ENCODE measurements at regions not wholly inside any gene's neighbourhood (a gene's known extent, or its start where the extent isn't known, plus 50 kb on each side); places are given as distances from the start of the nearest gene placed in this dataset.
"Not testable (repeated sequence)": the region's sequence is repeated elsewhere in the genome, so short reads cannot be mapped to it uniquely, and the experiment has no call there.

DNA sequence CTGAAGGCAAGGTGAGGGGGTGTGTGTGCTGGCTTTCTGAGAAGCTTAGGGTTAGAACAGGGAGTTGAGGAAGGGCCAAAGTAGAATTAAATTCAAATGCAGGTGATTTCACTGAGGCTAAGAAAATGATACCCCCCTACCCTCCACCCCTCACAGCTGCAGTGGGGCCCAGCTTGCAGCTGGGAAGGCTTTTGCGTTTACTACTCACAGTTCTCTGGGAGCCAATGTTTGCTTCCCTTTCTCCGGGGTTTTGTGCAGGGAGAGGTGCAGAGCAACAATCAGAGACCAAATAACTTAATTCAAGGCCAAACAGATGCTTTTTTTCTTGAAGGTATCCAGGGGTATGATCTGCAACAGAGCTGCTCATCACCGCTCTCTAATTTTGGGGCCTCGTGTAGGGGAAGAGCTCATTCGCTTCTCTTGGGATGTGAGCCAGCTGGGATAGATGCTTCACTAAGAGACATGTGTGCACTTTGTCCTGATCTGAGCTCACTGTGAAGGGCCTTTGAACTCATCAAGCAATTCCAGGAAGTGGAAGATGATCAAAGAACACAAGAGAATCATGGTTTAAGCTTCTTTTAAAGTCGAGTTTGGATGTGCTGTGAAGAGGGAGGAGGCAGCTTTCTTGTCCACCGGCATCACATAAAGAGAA lies 122.7 kb upstream of the C1GALT1C1 start:
- no peak for DNase-seq

DNA sequence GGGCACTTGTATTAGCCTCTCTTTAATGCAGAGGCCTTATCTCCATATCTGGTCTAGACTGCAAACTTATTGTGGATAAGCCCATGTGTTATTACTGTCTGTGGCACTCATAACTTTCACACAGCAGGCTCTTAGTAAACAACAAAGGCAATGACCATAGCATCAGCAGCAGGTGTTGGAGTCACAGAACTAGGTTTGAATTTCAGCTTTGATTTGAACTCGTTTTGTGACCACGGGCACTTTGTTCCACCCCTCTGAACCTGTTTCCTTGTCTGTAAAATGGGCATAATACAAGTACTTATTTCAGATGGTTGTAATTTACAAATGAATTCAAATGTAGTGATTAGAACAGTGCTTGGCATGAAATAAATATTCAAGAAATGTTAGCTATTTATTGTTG lies 121.8 kb upstream of the C1GALT1C1 start:
- DNase-seq, result no peak

DNA sequence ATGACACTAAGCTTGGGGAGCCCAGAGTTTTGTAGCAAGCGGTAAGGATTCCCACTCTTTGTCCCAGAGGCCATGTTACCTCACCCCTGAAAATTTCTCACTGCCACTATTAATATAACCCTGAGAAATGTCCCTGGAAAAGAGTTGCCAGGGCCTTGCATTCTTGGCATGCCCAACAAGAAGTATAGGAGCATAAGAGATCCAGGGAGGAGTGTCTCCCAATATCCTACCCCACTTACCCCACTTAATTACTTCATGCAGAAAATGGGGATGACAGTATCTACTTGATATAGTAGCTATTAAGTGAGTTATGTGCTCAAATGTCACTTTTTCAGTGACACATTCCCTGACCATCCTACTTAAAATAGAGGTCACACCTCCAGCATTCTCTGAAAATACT lies 120.5 kb upstream of the C1GALT1C1 start:
- no peak for DNase-seq

DNA sequence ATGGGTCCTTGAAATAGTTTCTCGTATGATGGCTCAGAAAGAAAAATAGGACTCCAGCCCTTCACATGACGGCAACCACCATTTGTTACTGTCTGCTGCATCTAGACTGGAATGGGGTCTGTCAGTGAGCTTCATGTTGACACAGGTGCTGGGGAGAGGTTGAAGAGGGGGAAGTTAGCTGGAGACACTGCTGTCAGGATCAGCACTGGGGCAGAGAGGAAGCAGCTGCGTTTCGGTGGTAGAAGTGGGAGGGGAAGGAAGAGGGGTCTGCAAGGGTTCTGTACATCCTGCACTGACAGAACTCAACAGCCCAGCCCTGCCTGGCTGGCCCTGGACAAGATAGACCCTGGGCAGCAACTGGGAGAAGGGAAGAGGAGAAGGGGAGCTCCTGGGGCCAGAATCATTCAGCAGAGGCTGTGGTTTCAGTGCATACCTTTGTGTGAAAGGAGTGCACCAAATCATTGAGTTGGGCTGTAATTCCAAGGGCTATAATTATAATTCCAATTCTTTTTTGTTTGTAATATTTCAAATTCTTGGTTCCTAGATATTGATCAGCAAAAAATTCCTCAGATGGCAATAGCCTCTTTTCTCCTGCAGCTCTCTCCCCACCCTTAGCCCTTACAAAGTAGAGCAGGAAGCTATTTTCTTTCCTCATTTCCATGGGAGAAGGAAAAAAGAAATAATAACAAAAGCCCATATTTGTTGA lies 119.4 kb upstream of the C1GALT1C1 start:
- DNase-seq, result no peak

DNA sequence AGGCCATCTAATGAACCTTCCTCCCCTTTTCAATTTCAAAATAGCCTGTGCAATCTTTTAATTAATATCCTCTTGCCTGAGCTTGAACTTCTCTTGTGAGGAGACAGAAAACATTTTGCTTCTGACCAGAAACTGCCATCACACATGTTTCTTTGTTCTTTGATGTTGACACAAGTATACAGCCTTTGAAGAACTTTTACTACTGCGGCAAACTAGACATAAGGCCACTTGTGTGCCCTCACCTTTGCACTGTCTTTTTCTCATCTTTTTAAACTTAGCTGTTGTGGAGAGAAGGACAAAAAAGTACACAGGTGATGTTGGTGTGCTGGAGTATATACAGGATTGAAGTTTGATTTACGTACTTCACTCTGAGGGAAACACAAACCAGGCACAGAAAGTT lies 116.3 kb upstream of the C1GALT1C1 start:
- DNase-seq, result no peak

DNA sequence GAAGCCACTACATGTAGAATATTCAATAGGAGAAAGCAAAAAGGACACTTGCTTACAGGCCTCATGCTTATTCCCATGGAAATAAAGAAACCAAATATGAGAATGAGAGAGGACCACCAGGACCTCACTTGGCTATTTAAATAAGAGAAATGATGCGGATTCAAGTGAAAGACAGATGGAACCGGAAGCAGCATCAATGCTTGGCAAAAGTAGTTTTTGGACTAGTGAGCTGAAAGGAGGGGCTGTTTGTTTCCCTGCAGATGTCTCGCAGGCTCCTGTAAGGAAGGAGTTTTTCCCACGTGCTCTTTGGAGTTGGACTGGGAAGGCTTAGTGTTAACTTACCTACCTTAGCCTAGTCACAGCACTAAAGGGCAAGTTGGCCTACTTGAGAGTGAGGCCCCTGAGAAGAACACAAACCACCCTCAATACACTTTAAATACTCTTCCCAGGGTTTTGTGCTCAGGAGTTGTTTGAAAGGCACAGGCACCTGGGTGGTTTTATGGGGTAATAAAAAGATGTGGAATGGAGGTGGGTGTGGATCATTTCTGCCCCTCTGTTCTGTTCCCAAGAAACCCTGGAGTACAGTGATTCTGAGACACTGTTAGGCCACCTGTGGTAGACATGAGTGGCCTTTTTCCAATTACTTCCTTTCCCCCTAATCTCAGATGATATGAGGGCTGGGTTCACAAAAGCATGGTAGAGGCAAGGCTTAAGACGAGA lies 113.3 kb upstream of the C1GALT1C1 start:
- no peak for DNase-seq

DNA sequence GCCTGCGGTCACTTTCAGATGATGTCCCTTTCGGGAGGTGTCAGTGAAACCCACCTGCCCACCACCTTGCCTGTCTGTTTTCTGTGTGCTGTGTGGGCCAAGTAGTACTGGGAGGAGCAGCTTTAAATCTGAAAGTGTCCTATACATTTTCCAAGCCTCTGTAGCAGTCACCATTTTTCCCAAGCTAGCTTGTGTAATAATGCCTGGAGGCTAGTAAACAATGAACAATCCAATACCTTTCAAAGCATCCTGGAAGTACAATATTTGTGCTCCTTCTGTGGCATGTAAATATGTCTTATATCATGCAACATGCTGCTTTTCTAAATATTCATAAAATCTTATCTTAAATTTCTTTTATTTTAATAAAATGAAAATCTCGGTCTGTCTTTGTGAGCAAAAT lies 111.6 kb upstream of the C1GALT1C1 start:
- DNase-seq, result no peak

DNA sequence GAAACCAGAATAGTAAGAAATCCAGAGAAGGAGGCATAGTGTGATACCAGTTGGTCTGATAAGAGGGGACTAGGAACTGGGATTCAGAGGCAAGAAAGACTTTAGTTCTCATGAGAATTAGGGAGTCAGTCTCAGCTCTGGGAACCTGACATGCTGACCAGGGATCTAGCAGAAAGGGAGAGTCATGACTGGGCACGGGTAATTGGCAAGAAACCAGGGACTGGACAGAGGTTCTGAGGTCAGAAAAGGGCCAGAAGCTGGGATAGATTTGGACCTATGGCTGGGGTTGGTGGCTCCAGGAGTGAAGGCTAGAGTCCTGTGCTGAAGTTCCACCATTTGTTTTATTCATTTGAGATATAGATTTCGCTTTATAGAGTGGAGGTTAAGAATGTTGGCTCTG lies 110.2 kb upstream of the C1GALT1C1 start:
- no peak for DNase-seq

DNA sequence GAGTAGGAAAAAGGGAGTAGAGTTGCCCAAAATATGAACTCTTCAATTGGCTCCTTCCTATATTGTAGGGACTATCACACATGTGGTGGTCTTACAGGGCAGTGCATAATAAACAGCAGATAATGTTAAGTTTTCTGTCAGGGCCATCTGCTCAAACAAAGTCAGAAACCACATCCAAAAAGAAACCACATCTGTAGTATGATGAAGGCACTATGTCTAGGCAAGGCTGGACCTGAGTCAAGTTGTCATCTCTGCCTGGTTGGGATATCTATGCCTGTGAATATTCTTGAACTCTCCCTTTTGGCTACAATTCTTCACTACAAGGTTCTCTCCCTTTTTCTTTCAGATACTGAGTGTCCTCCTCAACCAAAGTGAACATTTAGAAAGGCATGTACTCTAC lies 109.4 kb upstream of the C1GALT1C1 start:
- no peak for DNase-seq

DNA sequence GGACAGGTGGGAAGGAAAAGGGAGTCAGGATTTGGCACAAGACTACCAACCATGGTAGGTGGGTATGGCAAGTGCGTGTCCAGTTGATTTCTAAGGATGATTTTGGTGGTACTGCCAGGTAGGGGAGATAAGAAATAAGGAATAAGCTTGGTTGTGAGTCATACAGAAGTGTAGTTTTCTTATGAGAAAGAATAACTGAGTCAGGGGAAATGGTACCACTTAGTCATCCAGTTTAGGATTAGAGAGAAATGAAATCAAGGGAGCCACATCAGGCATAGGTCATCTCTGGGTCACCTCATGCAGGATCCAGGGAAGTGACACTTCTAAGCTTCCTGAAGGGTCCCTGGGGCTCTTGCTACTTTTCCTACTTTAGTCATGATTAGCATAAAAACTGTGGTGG lies 107.1 kb upstream of the C1GALT1C1 start:
- DNase-seq, result no peak

DNA sequence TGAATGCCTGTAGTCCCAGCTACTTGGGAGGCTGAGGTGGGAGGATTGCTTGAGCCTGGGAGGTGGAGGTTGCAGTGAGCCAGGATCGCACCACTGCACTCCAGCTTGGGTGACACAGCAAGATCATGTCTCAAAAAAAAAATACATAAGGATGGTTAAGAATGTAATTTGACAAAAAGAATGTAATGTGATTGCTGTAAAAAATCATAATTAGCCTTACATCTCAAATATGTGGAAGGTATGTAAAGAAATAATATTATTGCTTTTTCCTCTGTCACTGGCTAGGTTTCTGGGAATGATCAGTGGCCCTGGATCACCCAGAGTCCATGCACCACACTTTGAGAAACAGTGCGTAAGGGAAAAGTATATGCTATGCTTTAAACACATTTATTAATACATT lies 106.1 kb upstream of the C1GALT1C1 start:
- no peak for DNase-seq

DNA sequence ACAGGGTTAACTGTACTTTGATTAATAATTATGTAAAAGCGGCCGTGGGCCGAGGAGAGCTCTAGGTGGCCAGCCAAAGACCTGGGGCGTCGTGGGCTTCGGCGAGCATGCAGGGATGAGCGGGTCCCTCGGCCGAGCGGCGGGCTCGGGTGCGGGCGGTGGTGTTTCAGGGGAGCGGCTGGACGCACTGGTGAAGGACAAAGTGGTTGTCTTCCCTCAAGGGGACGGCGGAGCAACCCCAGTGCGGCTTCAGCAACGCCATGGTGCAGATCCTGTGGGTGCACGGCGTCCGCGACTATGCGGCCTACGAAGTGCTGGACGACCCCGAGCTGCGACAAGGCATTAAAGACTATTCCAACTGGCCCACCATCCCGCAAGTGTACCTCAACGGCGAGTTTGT lies 103.0 kb upstream of the C1GALT1C1 start:
- DNase-seq, result no peak

DNA sequence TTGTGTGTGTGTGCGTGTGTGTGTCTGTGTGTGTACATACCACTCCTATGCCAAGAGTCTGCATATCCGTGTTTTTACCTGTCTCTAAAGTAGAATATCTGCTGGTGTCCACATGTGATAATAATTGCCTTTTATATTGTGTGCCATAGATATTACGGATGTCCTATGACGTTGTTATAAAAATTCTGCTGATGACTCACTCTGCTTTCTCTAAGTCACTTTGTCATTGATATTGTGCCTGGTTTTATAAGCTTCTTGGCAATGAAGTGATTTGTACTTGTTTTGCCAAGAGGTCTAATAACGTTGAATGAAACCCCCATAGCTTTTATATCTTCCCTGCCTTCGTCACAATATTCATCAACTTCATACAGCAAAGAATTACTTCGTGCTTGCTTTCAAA lies 102.6 kb upstream of the C1GALT1C1 start:
- DNase-seq, result no peak

DNA sequence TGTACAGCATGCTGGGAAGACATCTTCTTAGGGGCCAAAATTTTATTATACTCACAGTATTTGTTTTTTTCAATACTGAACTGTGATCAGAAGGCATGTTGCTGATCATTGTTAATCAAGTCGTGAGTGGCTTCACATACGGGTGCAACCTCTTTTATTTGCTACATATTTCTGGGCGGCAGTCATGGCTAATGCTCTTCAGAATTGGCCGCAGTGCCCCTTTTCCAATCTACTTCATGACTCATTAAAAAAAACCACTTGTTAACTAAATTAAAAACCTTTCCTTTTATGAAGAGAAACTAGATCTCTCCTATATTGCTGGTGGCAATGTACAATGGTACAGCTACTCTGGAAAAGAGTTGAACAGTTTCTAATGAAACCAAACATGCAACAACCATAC lies 101.5 kb upstream of the C1GALT1C1 start:
- DNase-seq, result no peak

DNA sequence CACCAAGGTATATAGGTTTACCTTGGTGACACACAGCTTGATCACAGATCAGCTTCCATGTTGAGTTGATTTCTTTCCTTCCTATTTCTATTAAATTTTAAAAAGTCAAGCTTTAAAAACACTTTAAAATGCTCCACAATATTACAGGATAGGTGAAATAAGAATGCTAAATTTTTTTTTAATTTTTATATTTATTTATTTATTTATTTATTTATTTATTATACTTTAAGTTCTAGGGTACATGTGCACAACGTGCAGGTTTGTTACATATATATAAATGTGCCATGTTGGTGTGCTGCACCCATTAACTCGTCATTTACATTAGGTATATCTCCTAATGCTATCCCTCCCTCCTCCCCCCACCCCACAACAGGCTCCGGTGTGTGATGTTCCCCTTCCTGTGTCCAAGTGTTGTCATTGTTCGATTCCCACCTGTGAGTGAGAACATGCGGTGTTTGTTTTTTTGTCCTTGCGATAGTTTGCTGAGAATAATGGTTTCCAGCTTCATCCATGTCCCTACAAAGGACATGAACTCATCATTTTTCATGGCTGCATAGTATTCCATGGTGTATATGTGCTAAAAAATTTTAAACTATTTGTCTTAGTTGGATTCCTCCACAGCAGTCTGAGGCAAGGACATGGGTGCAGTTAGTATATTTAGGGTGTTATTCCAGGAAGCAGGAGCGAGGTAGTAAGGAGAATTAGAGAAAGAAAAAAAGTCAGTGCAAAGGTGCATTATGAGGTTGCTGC lies 99.8 kb upstream of the C1GALT1C1 start:
- not testable (repeated sequence) for DNase-seq

DNA sequence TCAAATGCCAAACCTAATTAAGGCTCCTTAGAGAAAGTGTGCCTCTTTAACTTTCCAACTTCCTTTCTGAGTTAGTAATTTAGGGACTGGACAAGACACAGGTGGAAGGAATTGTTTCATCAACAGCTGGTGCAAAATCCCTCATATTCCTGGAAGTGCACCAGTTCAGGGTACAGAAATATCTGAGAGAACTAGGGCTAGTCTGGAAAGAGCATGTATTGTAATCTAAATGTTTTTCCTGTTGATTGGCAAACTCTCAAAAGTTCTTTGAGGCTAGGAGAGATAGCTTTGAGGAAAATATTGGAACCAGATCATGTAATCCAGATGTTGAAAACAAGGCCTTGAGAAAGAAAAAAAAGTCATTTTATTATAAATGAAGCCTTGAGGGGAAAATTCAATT lies 98.1 kb upstream of the C1GALT1C1 start:
- no peak for DNase-seq

DNA sequence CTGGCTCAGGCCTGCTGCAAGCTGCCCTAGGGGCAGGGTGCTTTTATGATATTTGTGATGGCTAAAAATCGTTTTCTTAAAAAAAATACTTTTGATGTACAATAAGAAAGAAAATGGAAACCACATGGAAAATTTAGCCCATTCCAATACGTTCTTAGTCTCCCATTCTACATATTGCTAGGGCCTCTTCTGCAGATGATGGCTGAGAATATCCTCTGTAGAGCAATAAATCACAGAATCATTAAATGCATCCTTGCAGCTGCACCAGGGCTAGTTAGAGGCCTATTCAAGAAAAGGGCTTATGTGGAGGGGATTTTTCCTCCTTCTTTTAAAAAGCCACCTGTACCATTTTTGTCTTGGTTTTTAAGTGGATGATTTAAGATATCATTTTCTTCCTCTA lies 97.6 kb upstream of the C1GALT1C1 start:
- no peak for DNase-seq

DNA sequence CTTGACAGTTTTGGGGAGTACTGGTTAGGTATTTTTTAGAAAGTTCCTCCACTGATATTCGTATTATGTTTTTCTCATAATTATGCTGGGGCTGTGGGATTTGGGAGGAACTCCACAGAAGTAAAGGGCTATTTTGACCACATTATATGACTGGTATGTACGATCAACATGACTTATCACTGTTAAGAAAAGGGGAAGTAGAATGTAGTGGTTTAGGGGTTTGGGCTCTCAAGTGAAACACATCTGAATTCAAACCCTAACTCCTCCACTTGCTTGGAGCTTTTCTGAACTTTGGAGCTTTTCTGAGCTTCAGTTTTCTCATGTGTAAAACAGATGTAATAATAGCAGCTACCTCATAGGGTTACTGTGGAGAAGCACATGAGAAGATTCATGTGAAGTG lies 96.4 kb upstream of the C1GALT1C1 start:
- DNase-seq, result no peak

DNA sequence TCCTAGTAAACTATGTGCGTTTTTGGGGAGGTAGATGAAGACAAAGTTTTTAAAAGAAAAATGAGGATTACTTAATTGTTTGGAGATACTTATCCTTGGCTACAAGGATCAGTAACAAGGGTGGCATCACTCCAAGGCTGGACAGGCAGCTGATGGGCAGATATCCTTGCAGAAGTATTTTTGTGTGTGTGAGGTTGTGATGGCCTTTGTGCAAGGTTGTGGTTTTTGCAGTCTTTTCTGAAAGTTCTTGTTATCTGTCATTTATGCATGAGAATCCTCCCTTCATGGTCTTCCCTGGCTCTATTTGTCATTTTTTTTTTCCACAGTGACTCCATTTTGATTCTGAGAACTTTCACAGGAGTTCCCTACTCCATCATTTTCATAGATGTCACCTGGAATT lies 96.0 kb upstream of the C1GALT1C1 start:
- DNase-seq, result no peak

DNA sequence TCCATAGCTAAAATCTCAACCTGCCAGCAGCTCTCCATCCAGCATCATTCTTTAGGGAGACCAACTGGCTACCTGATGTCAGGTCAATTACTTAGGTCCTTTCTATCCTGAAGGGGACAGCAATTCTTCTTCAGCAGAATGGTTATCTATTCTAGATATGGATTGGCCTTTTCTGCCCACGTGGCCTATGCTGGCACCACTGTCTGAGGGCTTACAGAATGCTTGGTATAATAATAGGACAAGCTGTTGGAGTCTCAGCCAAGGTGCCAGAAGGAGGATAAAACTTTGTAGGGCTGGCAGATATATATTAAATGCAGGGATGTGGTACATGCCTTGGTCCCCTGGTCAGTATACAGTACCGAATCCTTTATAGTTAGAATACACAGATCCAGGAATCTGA lies 89.8 kb upstream of the C1GALT1C1 start:
- no peak for DNase-seq

DNA sequence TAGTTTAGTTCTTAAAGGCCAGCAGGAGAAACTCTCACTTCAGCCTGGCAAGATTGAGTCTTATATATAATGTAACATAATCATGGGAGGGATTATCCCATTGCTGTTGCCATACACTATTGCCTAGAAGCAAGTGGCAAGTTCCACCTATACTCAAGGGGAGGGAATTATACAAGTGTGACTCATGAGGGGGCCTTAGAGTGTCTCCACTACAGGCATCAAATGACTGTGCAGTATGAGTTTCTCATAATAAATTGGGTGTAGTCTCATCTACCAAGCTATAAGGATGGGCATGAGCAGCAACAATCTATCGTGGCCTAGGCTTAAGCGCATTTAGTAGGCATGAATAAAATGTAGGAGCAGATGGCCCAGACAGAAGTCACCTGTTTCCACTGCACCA lies 89.1 kb upstream of the C1GALT1C1 start:
- no peak for DNase-seq

DNA sequence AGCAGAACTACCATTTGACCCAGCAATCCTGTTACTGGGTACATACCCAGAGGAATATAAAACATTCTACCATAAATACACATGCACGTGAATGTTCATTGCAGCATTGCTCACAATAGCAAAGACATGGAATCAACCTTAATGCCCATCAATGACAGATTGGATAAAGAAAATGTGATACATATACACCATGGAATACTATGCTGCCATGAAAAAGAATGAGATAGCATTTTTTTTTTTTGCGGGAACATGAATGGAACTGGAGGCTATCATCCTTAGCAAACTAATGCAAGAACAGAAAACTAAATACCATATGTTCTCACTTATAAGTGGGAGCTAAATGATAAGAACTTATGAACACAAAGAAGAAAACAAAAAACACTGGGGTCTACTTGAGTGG lies 72.5 kb upstream of the C1GALT1C1 start:
- DNase-seq, result not testable (repeated sequence)

DNA sequence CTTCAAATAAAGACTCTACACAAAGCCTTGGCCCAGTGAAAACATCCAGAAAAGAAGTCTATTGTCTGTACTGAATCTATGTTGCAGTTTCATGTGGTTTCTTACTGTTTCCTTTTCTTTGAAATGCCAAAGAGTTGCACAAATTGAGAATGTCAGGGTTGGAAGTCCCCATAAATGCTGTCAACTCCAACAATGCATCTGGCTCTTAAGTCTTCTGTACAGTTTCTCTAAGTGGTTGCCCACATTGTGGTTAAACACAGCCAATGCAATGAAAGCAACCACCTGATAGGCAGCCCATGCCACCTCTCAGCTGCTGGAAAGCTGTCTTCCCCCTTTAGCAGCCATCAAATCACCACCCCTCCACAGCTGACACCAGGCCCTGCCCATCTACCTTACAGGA lies 67.2 kb upstream of the C1GALT1C1 start:
- peak in 1 of 2 donors; percentile 19 for DNase-seq

DNA sequence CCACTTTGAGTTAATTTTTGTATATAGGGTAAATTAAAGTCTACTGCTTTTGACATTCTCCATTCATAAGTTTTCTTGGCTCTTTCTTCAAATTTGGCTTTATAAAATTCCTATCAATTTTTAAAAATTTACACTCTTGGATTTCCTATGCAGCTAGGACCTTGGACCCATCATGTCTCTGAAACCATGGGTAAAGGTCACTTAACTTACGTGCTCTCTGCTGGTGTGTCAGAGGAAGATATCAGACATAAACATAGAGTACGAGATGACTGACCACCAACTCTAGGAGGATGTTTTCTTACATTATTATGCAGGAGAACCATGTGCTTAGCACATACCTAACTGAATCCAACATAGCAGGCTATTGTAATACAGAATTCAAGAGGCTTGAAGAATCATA lies 62.5 kb upstream of the C1GALT1C1 start:
- no peak for DNase-seq
